PC-3 (cell line): ENCODE measurements at regions not wholly inside any gene's neighbourhood (a gene's known extent, or its start where the extent isn't known, plus 50 kb on each side); places are given as distances from the start of the nearest gene placed in this dataset.

Source experiments
- ATAC-seq: fragments of 200-7000 bp; cut with Tn5 transposase; 2 replicates; pipeline ENCODE4 v1.9.1; 2020; ENCODE audit warnings: mild to moderate bottlenecking, moderate library complexity
- BruUV-seq: library from RNA; stranded (reverse); fragments of 400-500 nt; replicated peaks from 2 replicates; lab custom pipeline; 2021; lab: Mats Ljungman, UMichigan
- CTCF ChIA-PET: fragments of 300-600 bp; sonication (Branson Sonifier 250); formaldehyde crosslinking; loops from one replicate; lab custom pipeline; 2022; ENCODE audit warnings: antibody characterized with exemption; lab: Charles Lee
- POLR2A ChIA-PET: fragments of 300-600 bp; sonication (Branson Sonifier 250); formaldehyde crosslinking; loops from one replicate; lab custom pipeline; 2022; ENCODE audit warnings: antibody characterized with exemption; ENCODE audit not compliant: unreplicated experiment; lab: Charles Lee
- DNase-seq: peaks from one replicate; pipeline ENCODE4 v3.0.0-alpha.2; 2015
- H2AFZ ChIP-seq: fragments of 300-600 bp; sonication (generic); 2 replicates; pipeline ENCODE4 v1.6.0; 2016; ENCODE audit warnings: antibody characterized with exemption, low read length
- H3F3A ChIP-seq: fragments of 300-600 bp; sonication (generic); one replicate; pipeline ENCODE4 v1.6.0; 2017; ENCODE audit warnings: antibody characterized with exemption, low read length, control low read depth, mild to moderate bottlenecking; ENCODE audit not compliant: unreplicated experiment
- H3K27ac ChIP-seq: fragments of 300-600 bp; sonication (generic); 2 replicates; pipeline ENCODE4 v1.5.1; 2016; ENCODE audit warnings: mild to moderate bottlenecking, low read length
- H3K27me3 ChIP-seq: fragments of 300-600 bp; sonication (generic); 2 replicates; pipeline ENCODE4 v1.6.1; 2016; ENCODE audit warnings: low read length, mixed read lengths
- H3K36me3 ChIP-seq: fragments of 300-600 bp; sonication (generic); 2 replicates; pipeline ENCODE4 v1.6.1; 2016; ENCODE audit warnings: low read depth, mixed run types, low read length, mixed read lengths
- H3K4me1 ChIP-seq: fragments of 300-600 bp; sonication (generic); 2 replicates; pipeline ENCODE4 v1.5.1; 2016; ENCODE audit warnings: low read length; ENCODE audit not compliant: insufficient read depth
- H3K4me2 ChIP-seq: fragments of 300-600 bp; sonication (generic); 2 replicates; pipeline ENCODE4 v1.6.0; 2016; ENCODE audit warnings: low read length
- H3K4me3 ChIP-seq: fragments of 300-600 bp; sonication (generic); 2 replicates; pipeline ENCODE4 v1.5.1; 2016; ENCODE audit warnings: mild to moderate bottlenecking, low read length, mixed read lengths
- H3K79me2 ChIP-seq: fragments of 300-600 bp; sonication (generic); 2 replicates; pipeline ENCODE4 v1.6.1; 2017; ENCODE audit warnings: low read length, mixed read lengths
- H3K9ac ChIP-seq: fragments of 300-600 bp; sonication (generic); 2 replicates; pipeline ENCODE4 v1.6.0; 2016; ENCODE audit warnings: mild to moderate bottlenecking, low read length
- H3K9me2 ChIP-seq: fragments of 300-600 bp; sonication (generic); replicated peaks from 2 replicates; pipeline ENCODE4 v1.6.1; 2016; ENCODE audit warnings: mixed run types, low read length, mixed read lengths
- H3K9me3 ChIP-seq: fragments of 300-600 bp; sonication (generic); 2 replicates; pipeline ENCODE4 v1.6.1; 2016; ENCODE audit warnings: low read length, mixed read lengths
- H4K20me1 ChIP-seq: fragments of 300-600 bp; sonication (generic); 2 replicates; pipeline ENCODE4 v1.6.1; 2016; ENCODE audit warnings: low read length, mixed read lengths
- EZH2 ChIP-seq: fragments of 300-600 bp; sonication (generic); IDR thresholded peaks from one replicate; pipeline ENCODE4 v1.6.1; 2017; ENCODE audit warnings: antibody characterized with exemption, mild to moderate bottlenecking, low read length; ENCODE audit not compliant: unreplicated experiment
- EZH2phosphoT487 ChIP-seq: fragments of 300-600 bp; sonication (generic); IDR thresholded peaks from 2 replicates; pipeline ENCODE4 v1.6.1; 2018; ENCODE audit warnings: mild to moderate bottlenecking, antibody characterized with exemption, low read length, borderline replicate concordance
- intact Hi-C: fragments of 100-400 bp; cut with micrococcal nuclease; formaldehyde crosslinking; loops from 2 replicates; pipeline ENCODE4 v1.9.0; 2023
- TF ChIP-seq, protein P1 (sequence below): fragments of 300-600 bp; sonication (generic); conservative IDR thresholded peaks from 2 replicates; pipeline ENCODE4 v1.5.1; 2017; ENCODE audit warnings: antibody characterized with exemption, low read depth, mild to moderate bottlenecking, low read length

DNA sequence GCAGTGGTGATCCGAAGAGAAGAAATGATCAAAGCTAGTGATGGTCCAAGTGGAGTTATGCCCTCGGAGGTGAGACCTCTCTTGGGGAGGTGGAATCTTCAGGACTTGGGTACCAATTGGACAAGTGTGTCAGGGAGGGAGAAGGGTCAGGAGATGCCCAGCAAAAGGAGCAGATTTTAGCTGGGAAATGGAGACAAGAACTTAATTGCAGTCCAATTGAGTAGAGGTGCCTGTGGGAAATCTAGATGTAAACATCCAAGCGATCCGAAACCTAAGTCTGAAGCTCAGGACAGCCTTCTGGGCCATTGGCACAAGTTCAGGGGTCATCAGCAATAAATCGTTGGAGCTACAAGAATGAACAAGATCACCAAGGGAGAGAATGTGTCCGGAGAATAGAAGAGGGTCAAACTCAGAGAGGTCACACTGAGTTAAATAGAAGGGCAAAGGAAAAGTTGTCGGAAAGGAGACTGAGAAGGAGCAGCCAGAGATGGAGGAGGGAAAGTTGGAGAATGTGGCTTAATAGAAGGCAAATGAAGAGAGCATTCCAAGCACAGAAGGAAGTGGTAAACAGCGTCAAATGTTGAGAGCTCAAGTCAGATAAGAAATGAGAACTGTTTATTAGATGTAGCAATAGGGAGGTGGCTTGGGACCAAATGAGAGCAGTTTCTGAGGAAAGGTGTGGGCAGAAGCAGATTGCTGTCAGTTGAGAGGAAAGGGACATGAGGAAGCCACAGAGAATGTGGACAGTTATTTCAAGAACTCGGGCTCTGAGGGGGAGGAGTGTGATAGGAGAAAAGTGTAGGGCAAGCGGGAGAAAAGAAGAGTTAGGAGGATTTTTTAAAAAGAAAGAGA, 64.2 kb upstream of the FNDC3B start:
- no peaks in the 10 kb centered on the region for H3K36me3 ChIP-seq
- ATAC-seq, result no peak
- no peak for DNase-seq
- H3K4me2 ChIP-seq, result no peak overlapping the region
- no peak overlapping the region for H3K4me3 ChIP-seq
- intact Hi-C loops, result no loop called here
- H3F3A ChIP-seq, result no peaks in the 10 kb centered on the region
- no peaks in the 10 kb centered on the region for H3K79me2 ChIP-seq
- H3K4me1 ChIP-seq, result peaks cover 4% of the 10 kb centered on the region; the same call in 1 of the 2 replicates
- no peak overlapping the region for H3K27ac ChIP-seq
- CTCF ChIA-PET, result no interaction called here
- POLR2A ChIA-PET, result no interaction called here
- TF ChIP-seq EZH2phosphoT487 (no peak), EZH2 (no peak)
- TF ChIP-seq, protein P1, sequence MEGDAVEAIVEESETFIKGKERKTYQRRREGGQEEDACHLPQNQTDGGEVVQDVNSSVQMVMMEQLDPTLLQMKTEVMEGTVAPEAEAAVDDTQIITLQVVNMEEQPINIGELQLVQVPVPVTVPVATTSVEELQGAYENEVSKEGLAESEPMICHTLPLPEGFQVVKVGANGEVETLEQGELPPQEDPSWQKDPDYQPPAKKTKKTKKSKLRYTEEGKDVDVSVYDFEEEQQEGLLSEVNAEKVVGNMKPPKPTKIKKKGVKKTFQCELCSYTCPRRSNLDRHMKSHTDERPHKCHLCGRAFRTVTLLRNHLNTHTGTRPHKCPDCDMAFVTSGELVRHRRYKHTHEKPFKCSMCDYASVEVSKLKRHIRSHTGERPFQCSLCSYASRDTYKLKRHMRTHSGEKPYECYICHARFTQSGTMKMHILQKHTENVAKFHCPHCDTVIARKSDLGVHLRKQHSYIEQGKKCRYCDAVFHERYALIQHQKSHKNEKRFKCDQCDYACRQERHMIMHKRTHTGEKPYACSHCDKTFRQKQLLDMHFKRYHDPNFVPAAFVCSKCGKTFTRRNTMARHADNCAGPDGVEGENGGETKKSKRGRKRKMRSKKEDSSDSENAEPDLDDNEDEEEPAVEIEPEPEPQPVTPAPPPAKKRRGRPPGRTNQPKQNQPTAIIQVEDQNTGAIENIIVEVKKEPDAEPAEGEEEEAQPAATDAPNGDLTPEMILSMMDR, result no peak
- no peak overlapping the region for H2AFZ ChIP-seq
- BruUV-seq, result no TSS peak
- H3K9me2 ChIP-seq, result no peaks in the 10 kb centered on the region
- no peaks in the 10 kb centered on the region for H3K9me3 ChIP-seq
- no peak overlapping the region for H3K9ac ChIP-seq
- no peaks in the 10 kb centered on the region for H3K27me3 ChIP-seq
- H4K20me1 ChIP-seq, result no peaks in the 10 kb centered on the region

DNA sequence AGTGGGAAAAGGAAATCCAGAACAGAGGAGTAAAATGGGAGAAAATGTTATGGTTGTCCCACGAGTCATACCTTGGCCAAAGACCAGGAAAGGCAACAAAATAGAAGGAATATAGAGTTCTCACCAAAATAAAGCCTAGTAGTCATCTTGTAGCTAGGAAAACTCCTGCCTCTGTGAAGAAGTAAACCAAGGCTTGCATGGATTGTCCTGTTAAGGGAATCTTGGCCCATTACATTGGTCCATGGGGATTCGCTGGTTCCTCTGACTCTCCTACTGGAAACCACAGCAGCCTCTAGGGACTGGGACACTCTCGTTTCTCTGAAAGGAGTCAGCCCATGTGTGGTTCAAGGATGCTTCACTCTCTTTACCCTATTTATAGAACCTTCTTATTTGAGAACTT, 62.9 kb upstream of the FNDC3B start:
- POLR2A ChIA-PET, result no interaction called here
- Histone ChIP-seq H4K20me1 (no peaks in the 10 kb centered on the region), H3K9ac (no peak overlapping the region), H3K79me2 (no peaks in the 10 kb centered on the region), H3K9me3 (no peaks in the 10 kb centered on the region), H3K4me1 (peaks cover 4% of the 10 kb centered on the region; the same call in 1 of the 2 replicates), H3K27me3 (no peaks in the 10 kb centered on the region), H2AFZ (no peak overlapping the region), H3K9me2 (no peaks in the 10 kb centered on the region), H3K4me3 (no peak overlapping the region), H3K27ac (no peak overlapping the region), H3K36me3 (no peaks in the 10 kb centered on the region), H3K4me2 (no peak overlapping the region), H3F3A (no peaks in the 10 kb centered on the region)
- TF ChIP-seq EZH2, result no peak
- no peak for TF ChIP-seq EZH2phosphoT487
- TF ChIP-seq, protein P1, result no peak
- intact Hi-C loops, result no loop called here
- no TSS peak for BruUV-seq
- ATAC-seq (no peak), DNase-seq (peak; percentile 41)
- CTCF ChIA-PET, result no interaction called here

DNA sequence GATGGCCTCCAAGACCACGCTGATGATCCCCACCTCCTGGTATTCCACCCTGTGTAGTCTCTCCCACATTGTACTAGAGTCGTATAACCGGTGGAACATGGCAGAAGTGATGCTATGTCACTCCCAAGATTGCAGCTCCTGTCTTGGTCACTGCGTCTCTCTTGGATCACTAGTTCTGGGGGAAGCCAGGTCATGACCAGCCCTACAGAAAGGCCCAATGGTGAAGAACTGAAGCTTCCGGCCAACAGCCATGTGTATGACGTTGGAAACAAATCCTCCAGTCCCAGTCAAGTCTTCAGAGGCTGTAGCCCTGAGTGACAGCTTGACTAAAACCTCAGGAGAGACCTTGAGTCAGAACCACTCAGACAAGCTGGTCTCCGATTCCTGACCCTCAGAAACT, 61.9 kb upstream of the FNDC3B start:
- no peak for DNase-seq
- no TSS peak for BruUV-seq
- no peaks in the 10 kb centered on the region for H3K9me2 ChIP-seq
- ChIA-PET POLR2A (no interaction called here), CTCF (no interaction called here)
- no peaks in the 10 kb centered on the region for H3K36me3 ChIP-seq
- no peaks in the 10 kb centered on the region; the same call in 1 of the 2 replicates for H3K4me1 ChIP-seq
- no peaks in the 10 kb centered on the region for H4K20me1 ChIP-seq
- H3K27me3 ChIP-seq, result no peaks in the 10 kb centered on the region
- intact Hi-C loops, result no loop called here
- no peak overlapping the region for H2AFZ ChIP-seq
- no peaks in the 10 kb centered on the region for H3K9me3 ChIP-seq
- no peaks in the 10 kb centered on the region for H3F3A ChIP-seq
- H3K4me2 ChIP-seq, result no peak overlapping the region
- no peak overlapping the region for H3K9ac ChIP-seq
- H3K79me2 ChIP-seq, result no peaks in the 10 kb centered on the region
- H3K27ac ChIP-seq, result no peak overlapping the region
- no peak for TF ChIP-seq EZH2phosphoT487
- TF ChIP-seq EZH2, result no peak
- TF ChIP-seq, protein P1, result no peak
- ATAC-seq, result no peak
- no peak overlapping the region for H3K4me3 ChIP-seq
